ENCODE measurements at regions not wholly inside any gene's neighbourhood (a gene's known extent, or its start where the extent isn't known, plus 50 kb on each side); places are given as distances from the start of the nearest gene placed in this dataset.

GRCh38 chr5:2675548-2675947 is 75.9 kb downstream of the IRX2 start:
- no peak for TF ChIP-seq POLR2AphosphoS5 (IDR thresholded peaks at IDR 0.05)
- no peak for TF ChIP-seq POLR2A (IDR thresholded peaks at IDR 0.05)
- TF ChIP-seq, protein P1, sequence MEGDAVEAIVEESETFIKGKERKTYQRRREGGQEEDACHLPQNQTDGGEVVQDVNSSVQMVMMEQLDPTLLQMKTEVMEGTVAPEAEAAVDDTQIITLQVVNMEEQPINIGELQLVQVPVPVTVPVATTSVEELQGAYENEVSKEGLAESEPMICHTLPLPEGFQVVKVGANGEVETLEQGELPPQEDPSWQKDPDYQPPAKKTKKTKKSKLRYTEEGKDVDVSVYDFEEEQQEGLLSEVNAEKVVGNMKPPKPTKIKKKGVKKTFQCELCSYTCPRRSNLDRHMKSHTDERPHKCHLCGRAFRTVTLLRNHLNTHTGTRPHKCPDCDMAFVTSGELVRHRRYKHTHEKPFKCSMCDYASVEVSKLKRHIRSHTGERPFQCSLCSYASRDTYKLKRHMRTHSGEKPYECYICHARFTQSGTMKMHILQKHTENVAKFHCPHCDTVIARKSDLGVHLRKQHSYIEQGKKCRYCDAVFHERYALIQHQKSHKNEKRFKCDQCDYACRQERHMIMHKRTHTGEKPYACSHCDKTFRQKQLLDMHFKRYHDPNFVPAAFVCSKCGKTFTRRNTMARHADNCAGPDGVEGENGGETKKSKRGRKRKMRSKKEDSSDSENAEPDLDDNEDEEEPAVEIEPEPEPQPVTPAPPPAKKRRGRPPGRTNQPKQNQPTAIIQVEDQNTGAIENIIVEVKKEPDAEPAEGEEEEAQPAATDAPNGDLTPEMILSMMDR (IDR thresholded peaks at IDR 0.05 in 8 of 11, conservative IDR thresholded peaks at IDR 0.05 in 3 of 11), result no peak
- intact Hi-C loops (cut with DNase I; ENCODE audit: low total_unique reads), result no loop called here
- Histone ChIP-seq H3K9me3 (peaks cover 0 to 19% (median 7%) of the 10 kb centered on the region in 8 donors), H3K4me3 (no peak overlapping the region), H3K27ac (no peak overlapping the region), H3K27me3 (replicated peaks in 1 of 7) (peaks cover 0 to 5% (median 0%) of the 10 kb centered on the region in 7 donors), H3K4me1 (no peaks in the 10 kb centered on the region), H3K36me3 (no peaks in the 10 kb centered on the region)
- WGBS, 5 donors, result 81 to 87% (median 82%) methylated on average over 7 of the region's 7 CpGs
- DNase-seq, result no peak

GRCh38 chr5:2674456-2674855 is 77.0 kb downstream of the IRX2 start:
- intact Hi-C loops (cut with DNase I; ENCODE audit: low total_unique reads), result no loop called here
- Histone ChIP-seq H3K27me3 (replicated peaks in 1 of 7) (peaks cover 0 to 5% (median 0%) of the 10 kb centered on the region in 7 donors), H3K9me3 (peaks cover 0 to 19% (median 7%) of the 10 kb centered on the region in 8 donors), H3K4me1 (no peaks in the 10 kb centered on the region), H3K36me3 (no peaks in the 10 kb centered on the region), H3K27ac (no peak overlapping the region), H3K4me3 (no peak overlapping the region)
- no peak for DNase-seq
- TF ChIP-seq, protein P1 (IDR thresholded peaks at IDR 0.05 in 8 of 11, conservative IDR thresholded peaks at IDR 0.05 in 3 of 11), result no peak
- no peak for TF ChIP-seq POLR2AphosphoS5 (IDR thresholded peaks at IDR 0.05)
- no peak for TF ChIP-seq POLR2A (IDR thresholded peaks at IDR 0.05)
- 65 to 83% (median 76%) methylated on average over 3 of the region's 3 CpGs for WGBS, 5 donors

DNA sequence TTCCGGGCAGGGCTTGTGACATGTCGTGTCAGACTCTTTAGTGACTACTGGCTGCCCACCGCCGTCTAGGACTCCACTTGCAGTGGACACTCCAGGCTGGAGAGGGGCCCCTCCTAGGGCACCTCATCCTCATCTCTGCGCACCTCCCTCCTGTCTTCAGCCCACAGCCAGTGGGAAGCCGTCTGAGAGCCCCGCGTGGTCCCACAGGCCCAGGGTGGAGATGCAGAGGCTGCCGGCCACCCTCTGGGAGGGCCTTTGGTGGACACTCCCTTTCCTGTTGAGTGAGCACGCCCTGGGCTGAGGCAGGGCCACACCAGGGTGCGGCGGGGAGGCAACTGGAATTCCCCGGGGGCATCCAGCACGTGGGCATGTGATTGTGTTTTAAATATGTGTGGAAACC is 80.5 kb downstream of the IRX2 start:
- DNase-seq, result no peak
- intact Hi-C loops (cut with DNase I; ENCODE audit: low total_unique reads), result no loop called here

GRCh38 chr5:2669913-2670312 is 81.6 kb downstream of the IRX2 start:
- 72 to 92% (median 80%) methylated on average over 11 to 16 of the region's 16 CpGs for WGBS, 5 donors
- peaks cover 0 to 8% (median 0%) of the 10 kb centered on the region in 7 donors for H3K27me3 ChIP-seq (replicated peaks in 1 of 7)
- H3K4me1 ChIP-seq, result no peaks in the 10 kb centered on the region
- H3K9me3 ChIP-seq, result no peaks in the 10 kb centered on the region
- H3K4me3 ChIP-seq, result no peak overlapping the region
- no peak for TF ChIP-seq POLR2AphosphoS5 (IDR thresholded peaks at IDR 0.05)
- no peak for TF ChIP-seq POLR2A (IDR thresholded peaks at IDR 0.05)
- TF ChIP-seq, protein P1 (IDR thresholded peaks at IDR 0.05 in 8 of 11, conservative IDR thresholded peaks at IDR 0.05 in 3 of 11), result no peak
- intact Hi-C loops (cut with DNase I; ENCODE audit: low total_unique reads), result no loop called here
- H3K36me3 ChIP-seq, result no peaks in the 10 kb centered on the region
- H3K27ac ChIP-seq, result no peak overlapping the region
- DNase-seq, result no peak

More for the DNA sequence above, 80.5 kb downstream of the IRX2 start:
- TF ChIP-seq, protein P1 (IDR thresholded peaks at IDR 0.05 in 8 of 11, conservative IDR thresholded peaks at IDR 0.05 in 3 of 11), result no peak
- TF ChIP-seq POLR2A (IDR thresholded peaks at IDR 0.05), result no peak
- TF ChIP-seq POLR2AphosphoS5 (IDR thresholded peaks at IDR 0.05), result no peak
- Histone ChIP-seq H3K27me3 (replicated peaks in 1 of 7) (peaks cover 0 to 8% (median 0%) of the 10 kb centered on the region in 7 donors), H3K4me3 (no peak overlapping the region), H3K36me3 (no peaks in the 10 kb centered on the region), H3K27ac (no peak overlapping the region), H3K9me3 (peaks cover 0 to 1% (median 0%) of the 10 kb centered on the region in 8 donors), H3K4me1 (no peaks in the 10 kb centered on the region)
- WGBS, 5 donors, result 66 to 84% (median 70%) methylated on average over 13 to 14 of the region's 14 CpGs

Measured in spleen (tissue), 11 donors.